GM12878 (cell line): ENCODE measurements at regions not wholly inside any gene's neighbourhood (a gene's known extent, or its start where the extent isn't known, plus 50 kb on each side); places are given as distances from the start of the nearest gene placed in this dataset.

ENCODE experiments used
- ATAC-seq: fragments of 200-7000 bp; cut with Tn5 transposase; 3 replicates; pipeline ENCODE4 v1.9.1; 2020; ENCODE audit warnings: mild to moderate bottlenecking, moderate library complexity
- BruUV-seq: library from RNA; stranded (reverse); fragments of 400-500 nt; replicated peaks from 2 replicates; lab custom pipeline; 2021; lab: Mats Ljungman, UMichigan
- CTCF ChIA-PET: fragments of 300-600 bp; sonication (Branson Sonifier 250); formaldehyde crosslinking; extraction: SDS; loops from one replicate; lab custom pipeline; 2021; ENCODE audit warnings: inconsistent platforms; lab: Yijun Ruan, JAX
- POLR2A ChIA-PET: fragments of 350-600 bp; formaldehyde crosslinking; extraction: SDS; loops from one replicate; lab custom pipeline; 2021; ENCODE audit warnings: inconsistent platforms; lab: Charles Lee
- RAD21 ChIA-PET: fragments of 300-600 bp; sonication (Branson Sonifier 250); formaldehyde crosslinking; loops from one replicate; lab custom pipeline; 2023; ENCODE audit warnings: antibody characterized with exemption; ENCODE audit not compliant: unreplicated experiment; lab: Charles Lee
- SMC1A ChIA-PET: fragments of 300-600 bp; sonication (Branson Sonifier 250); formaldehyde crosslinking; loops from one replicate; lab custom pipeline; 2023; ENCODE audit not compliant: unreplicated experiment, uncharacterized antibody; lab: Charles Lee
- DNase-seq: peaks from one replicate; pipeline ENCODE4 v3.0.0-alpha.2; 2011; ENCODE audit warnings: low read depth, low spot score
- FAIRE-seq: peaks from 3 replicates; lab custom pipeline; 2011; peaks lifted over from hg19 to GRCh38; lab: Jason Lieb, UNC
- H2AFZ ChIP-seq: 2 replicates; pipeline ENCODE4 v1.6.0; 2011; ENCODE audit warnings: low read depth, low read length, control low read depth; ENCODE audit not compliant: control insufficient read depth
- H3K27ac ChIP-seq: 2 replicates; pipeline ENCODE4 v1.5.1; 2011; ENCODE audit warnings: control low read depth; ENCODE audit not compliant: control insufficient read depth, insufficient read depth
- H3K27me3 ChIP-seq, 2 experiments: replicated peaks in 1 of 2; 2 replicates each; pipeline versions ENCODE4 v1.6.0 to v1.6.1; 2011; ENCODE audit warnings: low read length in 1 of 2; ENCODE audit not compliant: control insufficient read depth in 2 of 2, insufficient read depth in 2 of 2
- H3K36me3 ChIP-seq, 2 experiments: 2 replicates each; pipeline ENCODE4 v1.5.1; 2011; ENCODE audit warnings: low read length in 1 of 2; ENCODE audit not compliant: control insufficient read depth in 2 of 2, insufficient read depth in 2 of 2
- H3K4me1 ChIP-seq: 2 replicates; pipeline ENCODE4 v1.6.1; 2011; ENCODE audit warnings: mild to moderate bottlenecking, low read length, moderate library complexity, mixed read lengths; ENCODE audit not compliant: control insufficient read depth, insufficient read depth
- H3K4me2 ChIP-seq: 2 replicates; pipeline ENCODE4 v1.6.0; 2011; ENCODE audit warnings: control low read depth; ENCODE audit not compliant: control insufficient read depth, insufficient read depth
- H3K4me3 ChIP-seq: fragments of 200-600 bp; sonication (generic); 2 replicates; pipeline ENCODE4 v1.5.1; 2016
- H3K79me2 ChIP-seq: 2 replicates; pipeline ENCODE4 v1.6.0; 2011; ENCODE audit warnings: low read length; ENCODE audit not compliant: control insufficient read depth, insufficient read depth
- H3K9ac ChIP-seq: 2 replicates; pipeline ENCODE4 v1.8.0; 2011; ENCODE audit warnings: low read length, control low read depth, mixed read lengths; ENCODE audit not compliant: control insufficient read depth, insufficient read depth
- H3K9me3 ChIP-seq: replicated peaks from 3 replicates; pipeline ENCODE4 v1.5.1; 2011; ENCODE audit warnings: mild to moderate bottlenecking, low read length; ENCODE audit not compliant: control insufficient read depth, insufficient read depth
- H4K20me1 ChIP-seq: 2 replicates; pipeline ENCODE4 v1.6.0; 2011; ENCODE audit not compliant: control insufficient read depth, insufficient read depth
- ASH2L ChIP-seq: fragments of 300-600, 200-600 bp; sonication (generic); IDR thresholded peaks from 2 replicates; pipeline ENCODE4 v1.6.1; 2017; ENCODE audit warnings: low read depth, mild to moderate bottlenecking, borderline replicate concordance
- ATF2 ChIP-seq: IDR thresholded peaks from 2 replicates; pipeline ENCODE4 v1.6.1; 2012; ENCODE audit warnings: low read length, inconsistent platforms
- E2F4 ChIP-seq: IDR thresholded peaks from 2 replicates; pipeline ENCODE4 v1.6.1; 2012; ENCODE audit warnings: low read depth, low read length, improper control_type of control experiment
- FOXM1 ChIP-seq: IDR thresholded peaks from 2 replicates; pipeline ENCODE4 v1.6.1; 2012; ENCODE audit warnings: low read depth, mild to moderate bottlenecking, inconsistent platforms, low read length, moderate library complexity
- IRF4 ChIP-seq: IDR thresholded peaks from 2 replicates; pipeline ENCODE4 v1.6.1; 2011; ENCODE audit warnings: low read depth, low read length
- JUNB ChIP-seq: IDR thresholded peaks from 2 replicates; pipeline ENCODE4 v1.6.1; 2016; ENCODE audit warnings: antibody characterized with exemption, mild to moderate bottlenecking
- MLLT1 ChIP-seq: fragments of 450-650 bp; IDR thresholded peaks from 2 replicates; pipeline ENCODE4 v1.6.1; 2016; ENCODE audit warnings: mild to moderate bottlenecking
- MTA3 ChIP-seq: IDR thresholded peaks from 2 replicates; pipeline ENCODE4 v1.6.1; 2012; ENCODE audit warnings: low read length, inconsistent platforms, borderline replicate concordance
- NBN ChIP-seq: fragments of 450-650 bp; IDR thresholded peaks from 2 replicates; pipeline ENCODE4 v1.6.1; 2016
- PAX5 ChIP-seq: IDR thresholded peaks from 2 replicates; pipeline ENCODE4 v1.6.1; 2011; ENCODE audit warnings: low read depth, low read length, borderline replicate concordance
- RAD51 ChIP-seq: fragments of 450-650 bp; IDR thresholded peaks from 2 replicates; pipeline ENCODE4 v1.6.1; 2016; ENCODE audit warnings: moderate library complexity, mild to moderate bottlenecking, inconsistent platforms
- RELB ChIP-seq: fragments of 450-650 bp; IDR thresholded peaks from 2 replicates; pipeline ENCODE4 v1.6.1; 2017; ENCODE audit warnings: low read depth, mild to moderate bottlenecking, moderate library complexity
- RFX5 ChIP-seq: IDR thresholded peaks from 2 replicates; pipeline ENCODE4 v1.6.1; 2011; ENCODE audit warnings: low read depth, low read length, improper control_type of control experiment
- SIX5 ChIP-seq: IDR thresholded peaks from 2 replicates; pipeline ENCODE4 v1.6.1; 2011; ENCODE audit warnings: mild to moderate bottlenecking, low read depth, low read length, moderate library complexity; ENCODE audit not compliant: severe bottlenecking
- SMAD5 ChIP-seq: IDR thresholded peaks from 2 replicates; pipeline ENCODE4 v1.6.1; 2016; ENCODE audit warnings: antibody characterized with exemption, low read depth
- SP1 ChIP-seq: IDR thresholded peaks from one replicate; pipeline ENCODE4 v1.6.1; 2011; ENCODE audit warnings: low read depth, low read length
- SPI1 ChIP-seq: IDR thresholded peaks from 2 replicates; pipeline ENCODE4 v1.6.1; 2011; ENCODE audit warnings: low read depth, mild to moderate bottlenecking, low read length, moderate library complexity, borderline replicate concordance; ENCODE audit not compliant: insufficient read depth
- SUPT20H ChIP-seq: IDR thresholded peaks from 2 replicates; pipeline ENCODE4 v1.6.1; 2011; ENCODE audit warnings: low read depth, mild to moderate bottlenecking, low read length, moderate library complexity, borderline replicate concordance; ENCODE audit not compliant: control insufficient read depth
- USF1 ChIP-seq: IDR thresholded peaks from 2 replicates; pipeline ENCODE4 v1.6.1; 2011; ENCODE audit warnings: borderline replicate concordance, low read depth, mild to moderate bottlenecking, moderate library complexity, mixed read lengths, low read length; ENCODE audit not compliant: insufficient read depth; ENCODE audit errors: extremely low read length
- ZNF217 ChIP-seq: fragments of 450-650 bp; IDR thresholded peaks from 2 replicates; pipeline ENCODE4 v1.6.1; 2017; ENCODE audit warnings: antibody characterized with exemption, mild to moderate bottlenecking
- WGBS: methylation state at CpG from one replicate; pipeline ENCODE4 v1.1.6; 2016; ENCODE audit warnings: low lambda C conversion rate; ENCODE audit not compliant: insufficient replicate concordance, insufficient coverage; ENCODE audit errors: missing lambda C conversion rate; 5-methylcytosine and 5-hydroxymethylcytosine counted together
- in situ Hi-C: fragments of 300-500 bp; cut with MboI; formaldehyde crosslinking; loops from 9 replicates; pipeline ENCODE4 v1.14.3; 2018; ENCODE audit warnings: mixed read lengths
- intact Hi-C: fragments of 100-400 bp; cut with micrococcal nuclease; formaldehyde crosslinking; loops from one replicate; pipeline ENCODE4 v1.14.2; 2022; ENCODE audit not compliant: unreplicated experiment

- POLR2A ChIA-PET, result no interaction called here
- TF ChIP-seq SMAD5, result no peak
- no peak for TF ChIP-seq JUNB
- TF ChIP-seq FOXM1, result no peak
- TF ChIP-seq PAX5, result no peak
- no peak for TF ChIP-seq USF1
- no peak for TF ChIP-seq ATF2
- no peak for TF ChIP-seq SP1
- TF ChIP-seq MLLT1, result no peak
- TF ChIP-seq RELB, result no peak
- TF ChIP-seq SPI1, result no peak
- no peak for TF ChIP-seq ASH2L
- no peak for TF ChIP-seq MTA3
- TF ChIP-seq RAD51, result no peak
- no peak for TF ChIP-seq IRF4
- no peak for TF ChIP-seq SUPT20H
- TF ChIP-seq ZNF217, result no peak
- TF ChIP-seq E2F4, result no peak
- no peak for TF ChIP-seq NBN
- TF ChIP-seq SIX5, result no peak
- no peak for TF ChIP-seq RFX5
- Histone ChIP-seq H4K20me1 (no peaks in the 10 kb centered on the region), H3K9ac (no peak overlapping the region), H2AFZ (no peak overlapping the region), H3K36me3 (no peaks in the 10 kb centered on the region), H3K27ac (no peak overlapping the region), H3K79me2 (no peaks in the 10 kb centered on the region), H3K4me2 (no peak overlapping the region), H3K4me3 (no peak overlapping the region), H3K9me3 (no peaks in the 10 kb centered on the region; the same call in 2 of the 3 replicates), H3K27me3 (no peaks in the 10 kb centered on the region), H3K4me1 (no peaks in the 10 kb centered on the region)
- CTCF ChIA-PET, result no interaction called here
- BruUV-seq, result no TSS peak
- FAIRE-seq (no peak), DNase-seq (no peak), ATAC-seq (no peak)
- RAD21 ChIA-PET, result no interaction called here
- SMC1A ChIA-PET, result no interaction called here
- intact Hi-C loops, result no loop called here
- in situ Hi-C loops, result no loop called here
- 31% methylated on average over 8 of the region's 8 CpGs for WGBS
These were observed 302.1 kb downstream of the HAPSTR1 start for GRCh38 chr16:9393591-9393990.
